DOHH2 (cell line): ENCODE measurements at regions not wholly inside any gene's neighbourhood (a gene's known extent, or its start where the extent isn't known, plus 50 kb on each side); places are given as distances from the start of the nearest gene placed in this dataset.

Source experiments
- H3F3A ChIP-seq: fragments of 200-600 bp; sonication (generic), shearing (Covaris generic); 2 replicates; pipeline ENCODE4 v1.6.0; 2016; ENCODE audit warnings: antibody characterized with exemption, mild to moderate bottlenecking; ENCODE audit not compliant: control insufficient read depth, insufficient read depth
- H3K27ac ChIP-seq: fragments of 200-600 bp; sonication (generic); 2 replicates; pipeline ENCODE4 v1.5.1; 2014; ENCODE audit warnings: low read depth, mild to moderate bottlenecking, low read length, moderate library complexity
- H3K27me3 ChIP-seq: fragments of 200-600 bp; sonication (generic); 2 replicates; pipeline ENCODE4 v1.6.1; 2014; ENCODE audit warnings: mild to moderate bottlenecking, low read length, mixed read lengths; ENCODE audit not compliant: control insufficient read depth
- H3K36me3 ChIP-seq: fragments of 200-600 bp; sonication (generic); 2 replicates; pipeline ENCODE4 v1.6.1; 2014; ENCODE audit warnings: mild to moderate bottlenecking, low read length, moderate library complexity, mixed read lengths; ENCODE audit not compliant: control insufficient read depth
- H3K4me1 ChIP-seq: fragments of 200-600 bp; sonication (generic); 2 replicates; pipeline ENCODE4 v1.6.1; 2014; ENCODE audit warnings: mild to moderate bottlenecking, low read length, mixed read lengths; ENCODE audit not compliant: control insufficient read depth
- H3K4me2 ChIP-seq: fragments of 200-600 bp; sonication (generic); 2 replicates; pipeline ENCODE4 v1.6.0; 2014; ENCODE audit warnings: mild to moderate bottlenecking, low read length, moderate library complexity
- H3K4me3 ChIP-seq: fragments of 200-600 bp; sonication (generic); 2 replicates; pipeline ENCODE4 v1.5.1; 2014; ENCODE audit warnings: mild to moderate bottlenecking, low read length, mixed read lengths
- H3K79me2 ChIP-seq: fragments of 200-600 bp; sonication (generic); 2 replicates; pipeline ENCODE4 v1.6.1; 2014; ENCODE audit warnings: mild to moderate bottlenecking, low read length, mixed read lengths; ENCODE audit not compliant: control insufficient read depth
- H3K9me2 ChIP-seq: fragments of 200-600 bp; sonication (generic); replicated peaks from 2 replicates; pipeline ENCODE4 v1.6.1; 2014; ENCODE audit warnings: mild to moderate bottlenecking, low read length, mixed read lengths; ENCODE audit not compliant: control insufficient read depth
- H3K9me3 ChIP-seq: fragments of 200-600 bp; sonication (generic); 2 replicates; pipeline ENCODE4 v1.6.1; 2014; ENCODE audit warnings: antibody characterized with exemption, low read length, mixed read lengths; ENCODE audit not compliant: control insufficient read depth, insufficient read depth
- H4K20me1 ChIP-seq: fragments of 200-600 bp; sonication (generic); 2 replicates; pipeline ENCODE4 v1.6.0; 2014; ENCODE audit warnings: low read depth, mild to moderate bottlenecking, antibody characterized with exemption, low read length, moderate library complexity; ENCODE audit not compliant: control insufficient read depth, insufficient read depth
- CTCF ChIP-seq: fragments of 200-600 bp; sonication (generic); IDR thresholded peaks from one replicate; pipeline ENCODE4 v1.5.1; 2014; ENCODE audit warnings: antibody characterized with exemption, mild to moderate bottlenecking, low read depth, low read length; ENCODE audit not compliant: poor library complexity, severe bottlenecking
- EZH2phosphoT487 ChIP-seq: fragments of 200-600 bp; sonication (generic); IDR thresholded peaks from 2 replicates; pipeline ENCODE4 v1.6.1; 2017; ENCODE audit warnings: borderline replicate concordance, mild to moderate bottlenecking, antibody characterized with exemption, low read length, moderate library complexity, mixed read lengths

- no peak overlapping the region for H3K27ac ChIP-seq
- H3K4me3 ChIP-seq: no peak overlapping the region
- H3K36me3 ChIP-seq: no peaks in the 10 kb centered on the region
- no peaks in the 10 kb centered on the region for H3F3A ChIP-seq
- H3K4me1 ChIP-seq: no peaks in the 10 kb centered on the region
- no peaks in the 10 kb centered on the region for H3K27me3 ChIP-seq
- no peak for TF ChIP-seq CTCF
- no peak for TF ChIP-seq EZH2phosphoT487
- H3K9me2 ChIP-seq: no peaks in the 10 kb centered on the region
- H3K4me2 ChIP-seq: no peak overlapping the region
- no peaks in the 10 kb centered on the region for H3K79me2 ChIP-seq
- H3K9me3 ChIP-seq: no peaks in the 10 kb centered on the region
- no peaks in the 10 kb centered on the region for H4K20me1 ChIP-seq
Measured at GRCh38 chr7:113639221-113639620, 279.6 kb downstream of the PPP1R3A start.

GRCh38 chr7:113636727-113637421, 281.9 kb downstream of the PPP1R3A start:
- Histone ChIP-seq H3K79me2 (no peaks in the 10 kb centered on the region), H3K9me3 (no peaks in the 10 kb centered on the region), H3K36me3 (no peaks in the 10 kb centered on the region), H3K4me1 (no peaks in the 10 kb centered on the region), H3K27me3 (no peaks in the 10 kb centered on the region), H3K27ac (no peak overlapping the region), H3K4me3 (no peak overlapping the region), H3K9me2 (no peaks in the 10 kb centered on the region), H3K4me2 (no peak overlapping the region), H3F3A (no peaks in the 10 kb centered on the region), H4K20me1 (no peaks in the 10 kb centered on the region)
- no peak for TF ChIP-seq EZH2phosphoT487
- no peak for TF ChIP-seq CTCF

- H4K20me1 ChIP-seq: no peaks in the 10 kb centered on the region
- H3K9me3 ChIP-seq: no peaks in the 10 kb centered on the region
- no peaks in the 10 kb centered on the region for H3K27me3 ChIP-seq
Measured at GRCh38 chr7:113635492-113635891, 283.3 kb downstream of the PPP1R3A start.

More at GRCh38 chr7:113635492-113635891, 283.3 kb downstream of the PPP1R3A start:
- Histone ChIP-seq H3K4me2 (no peak overlapping the region), H3K4me1 (no peaks in the 10 kb centered on the region), H3F3A (no peaks in the 10 kb centered on the region), H3K9me2 (no peaks in the 10 kb centered on the region), H3K4me3 (no peak overlapping the region), H3K36me3 (no peaks in the 10 kb centered on the region), H3K79me2 (no peaks in the 10 kb centered on the region), H3K27ac (no peak overlapping the region)
- TF ChIP-seq EZH2phosphoT487: no peak
- no peak for TF ChIP-seq CTCF
